ENCODE measurements at regions not wholly inside any gene's neighbourhood (a gene's known extent, or its start where the extent isn't known, plus 50 kb on each side); places are given as distances from the start of the nearest gene placed in this dataset.

GRCh38 chr4:4603592-4603991 lies 61.7 kb upstream of the STX18 start:
- TF ChIP-seq EZH2phosphoT487 (IDR thresholded peaks at IDR 0.05; ENCODE audit: borderline replicate concordance, low read depth) (no peak), MAX (IDR thresholded peaks at IDR 0.05; ENCODE audit: low read depth) (no peak)

Measured in SK-N-SH (cell line).